Mammary epithelial cell (primary cell): ENCODE measurements at regions not wholly inside any gene's neighbourhood (a gene's known extent, or its start where the extent isn't known, plus 50 kb on each side); places are given as distances from the start of the nearest gene placed in this dataset.

ENCODE experiments used
- EZH2 ChIP-seq: IDR thresholded peaks from 2 replicates; pipeline ENCODE4 v1.6.1; 2012; ENCODE audit warnings: low read length, inconsistent platforms, borderline replicate concordance
- TF ChIP-seq, protein P1 (sequence below), 2 donors: IDR thresholded peaks in 1 of 2; conservative IDR thresholded peaks in 1 of 2; 2 replicates each; pipeline ENCODE4 v1.5.1; 2011 to 2012; ENCODE audit warnings: inconsistent platforms in 2 of 2, low read length in 2 of 2, mild to moderate bottlenecking in 2 of 2, control low read depth in 1 of 2, low read depth in 1 of 2; ENCODE audit not compliant: insufficient read depth in 1 of 2; ENCODE audit errors: extremely low read depth in 1 of 2

- TF ChIP-seq, protein P1, sequence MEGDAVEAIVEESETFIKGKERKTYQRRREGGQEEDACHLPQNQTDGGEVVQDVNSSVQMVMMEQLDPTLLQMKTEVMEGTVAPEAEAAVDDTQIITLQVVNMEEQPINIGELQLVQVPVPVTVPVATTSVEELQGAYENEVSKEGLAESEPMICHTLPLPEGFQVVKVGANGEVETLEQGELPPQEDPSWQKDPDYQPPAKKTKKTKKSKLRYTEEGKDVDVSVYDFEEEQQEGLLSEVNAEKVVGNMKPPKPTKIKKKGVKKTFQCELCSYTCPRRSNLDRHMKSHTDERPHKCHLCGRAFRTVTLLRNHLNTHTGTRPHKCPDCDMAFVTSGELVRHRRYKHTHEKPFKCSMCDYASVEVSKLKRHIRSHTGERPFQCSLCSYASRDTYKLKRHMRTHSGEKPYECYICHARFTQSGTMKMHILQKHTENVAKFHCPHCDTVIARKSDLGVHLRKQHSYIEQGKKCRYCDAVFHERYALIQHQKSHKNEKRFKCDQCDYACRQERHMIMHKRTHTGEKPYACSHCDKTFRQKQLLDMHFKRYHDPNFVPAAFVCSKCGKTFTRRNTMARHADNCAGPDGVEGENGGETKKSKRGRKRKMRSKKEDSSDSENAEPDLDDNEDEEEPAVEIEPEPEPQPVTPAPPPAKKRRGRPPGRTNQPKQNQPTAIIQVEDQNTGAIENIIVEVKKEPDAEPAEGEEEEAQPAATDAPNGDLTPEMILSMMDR (conservative IDR thresholded peaks at IDR 0.05 in 1 of 2, IDR thresholded peaks at IDR 0.05 in 1 of 2; ENCODE audit: extremely low read depth in 1 of 2, insufficient read depth in 1 of 2, low read depth in 1 of 2, low read length in 2 of 2): no peak
- no peak for TF ChIP-seq EZH2
Observed at GRCh38 chr14:80387563-80387981, 176.3 kb upstream of the DIO2 start.
